NT2/D1 (cell line): ENCODE measurements at regions not wholly inside any gene's neighbourhood (a gene's known extent, or its start where the extent isn't known, plus 50 kb on each side); places are given as distances from the start of the nearest gene placed in this dataset.

ENCODE experiments used
- YY1 ChIP-seq: IDR thresholded peaks from 2 replicates; pipeline ENCODE4 v1.6.1; 2011; ENCODE audit not compliant: insufficient read length, insufficient read depth
- ZNF274 ChIP-seq: IDR thresholded peaks from 2 replicates; pipeline ENCODE4 v1.6.1; 2011; ENCODE audit warnings: mild to moderate bottlenecking, low read depth, low read length

DNA sequence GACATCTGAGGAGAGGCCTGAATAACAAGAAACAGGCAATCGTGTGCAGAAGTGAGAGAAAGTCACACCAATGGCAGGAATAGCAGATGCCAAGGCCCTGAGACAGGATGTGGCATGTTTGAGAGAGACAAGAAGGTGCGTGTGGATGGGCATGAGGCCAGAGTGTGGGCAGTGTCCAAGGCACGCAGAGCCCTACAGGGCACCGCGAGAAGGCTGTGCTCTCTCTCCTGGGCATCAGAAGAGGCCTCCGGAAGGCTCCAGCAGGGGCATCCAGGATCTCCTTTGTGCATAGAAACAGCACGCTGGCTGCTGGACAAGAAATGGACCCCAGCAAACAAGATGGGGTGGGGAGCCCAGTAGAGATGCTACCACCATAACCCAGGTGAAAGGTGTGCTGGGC is 239.0 kb upstream of the RAB6C start:
- no peak for TF ChIP-seq ZNF274
- TF ChIP-seq YY1 = no peak
